ENCODE measurements at regions not wholly inside any gene's neighbourhood (a gene's known extent, or its start where the extent isn't known, plus 50 kb on each side); places are given as distances from the start of the nearest gene placed in this dataset.

DNA sequence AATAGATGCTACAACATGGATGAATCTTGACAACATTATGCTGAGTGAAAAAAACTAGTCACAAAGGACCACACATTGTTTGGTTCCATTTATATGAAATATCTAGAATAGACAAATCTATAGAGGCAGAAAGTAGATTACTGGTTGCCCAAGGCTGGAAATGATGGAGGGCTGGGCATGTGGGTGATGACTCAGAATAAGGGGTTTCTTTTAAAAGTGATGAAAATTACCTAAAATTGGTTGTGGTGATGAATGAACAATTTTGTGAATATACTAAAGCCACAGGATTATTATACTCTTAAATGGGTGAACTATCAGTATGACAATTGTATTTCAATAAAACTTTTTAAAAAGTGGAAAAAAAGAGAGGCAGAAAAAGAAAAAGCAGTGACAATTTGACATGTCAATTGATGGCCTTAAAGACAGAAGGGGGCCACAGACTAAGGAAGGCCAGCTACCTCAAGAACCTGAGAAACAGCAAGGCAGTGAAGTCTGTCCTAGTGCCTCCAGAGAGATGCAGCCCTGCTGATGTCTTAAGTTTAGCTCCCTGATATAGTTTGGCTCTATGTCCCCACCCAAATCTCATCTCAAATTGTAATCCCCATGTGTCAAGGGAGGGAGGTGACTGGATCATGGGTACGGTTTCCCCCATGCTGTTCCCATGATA, 182.7 kb downstream of the PIK3R1 start:
- H3K9me3 Mint-ChIP-seq = peaks cover 0 to 14% (median 4%) of the 10 kb centered on the region in 7 donors
- no CpG with 5 or more reads among the region's 1 CpG for WGBS (ENCODE audit: insufficient coverage)
- Histone ChIP-seq H3K4me1 (ENCODE audit: control insufficient read depth in 1 of 2, insufficient read depth in 2 of 2, low read length in 2 of 2) (no peaks in the 10 kb centered on the region), H3K36me3 (replicated peaks in 1 of 2; ENCODE audit: control insufficient read depth in 1 of 2, insufficient read depth in 2 of 2, low read length in 2 of 2) (no peaks in the 10 kb centered on the region), H4K20me1 (ENCODE audit: insufficient read depth, low read length) (no peaks in the 10 kb centered on the region), H3K27me3 (ENCODE audit: control insufficient read depth in 2 of 2, insufficient read depth in 2 of 2, low read length in 2 of 2) (no peaks in the 10 kb centered on the region), H2AFZ (ENCODE audit: insufficient read depth, low read depth, low read length, poor library complexity, severe bottlenecking) (no peak overlapping the region), H3K9ac (ENCODE audit: insufficient read depth, low read length, poor library complexity, severe bottlenecking) (no peak overlapping the region), H3K79me2 (ENCODE audit: insufficient read depth, low read length) (no peaks in the 10 kb centered on the region), H3K27ac (ENCODE audit: low read depth in 1 of 2, low read length in 2 of 2) (no peak overlapping the region), H3K4me2 (replicated peaks; ENCODE audit: extremely low read depth, low read length, poor library complexity, severe bottlenecking) (no peak overlapping the region), H3K4me3 (replicated peaks in 1 of 3; ENCODE audit: low read depth in 2 of 3, low read length in 3 of 3) (no peak overlapping the region), H3K9me3 (replicated peaks in 1 of 2; ENCODE audit: control insufficient read depth in 1 of 2, insufficient read depth in 1 of 2, low read length in 2 of 2) (peaks cover 0 to 4% of the 10 kb centered on the region in 2 donors)
- DNase-seq = no peak
- H3K27me3 Mint-ChIP-seq (ENCODE audit: low read depth in 3 of 3) = peaks cover 0 to 1% (median 0%) of the 10 kb centered on the region in 3 donors
- TF ChIP-seq, protein P1, sequence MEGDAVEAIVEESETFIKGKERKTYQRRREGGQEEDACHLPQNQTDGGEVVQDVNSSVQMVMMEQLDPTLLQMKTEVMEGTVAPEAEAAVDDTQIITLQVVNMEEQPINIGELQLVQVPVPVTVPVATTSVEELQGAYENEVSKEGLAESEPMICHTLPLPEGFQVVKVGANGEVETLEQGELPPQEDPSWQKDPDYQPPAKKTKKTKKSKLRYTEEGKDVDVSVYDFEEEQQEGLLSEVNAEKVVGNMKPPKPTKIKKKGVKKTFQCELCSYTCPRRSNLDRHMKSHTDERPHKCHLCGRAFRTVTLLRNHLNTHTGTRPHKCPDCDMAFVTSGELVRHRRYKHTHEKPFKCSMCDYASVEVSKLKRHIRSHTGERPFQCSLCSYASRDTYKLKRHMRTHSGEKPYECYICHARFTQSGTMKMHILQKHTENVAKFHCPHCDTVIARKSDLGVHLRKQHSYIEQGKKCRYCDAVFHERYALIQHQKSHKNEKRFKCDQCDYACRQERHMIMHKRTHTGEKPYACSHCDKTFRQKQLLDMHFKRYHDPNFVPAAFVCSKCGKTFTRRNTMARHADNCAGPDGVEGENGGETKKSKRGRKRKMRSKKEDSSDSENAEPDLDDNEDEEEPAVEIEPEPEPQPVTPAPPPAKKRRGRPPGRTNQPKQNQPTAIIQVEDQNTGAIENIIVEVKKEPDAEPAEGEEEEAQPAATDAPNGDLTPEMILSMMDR (IDR thresholded peaks at IDR 0.05) = no peak
- intact Hi-C loops (cut with micrococcal nuclease) = no loop called here
- peaks cover under 1% of the 10 kb centered on the region for H3K4me1 Mint-ChIP-seq
- H3K4me3 Mint-ChIP-seq = no peak overlapping the region
- no peak overlapping the region for H3K27ac Mint-ChIP-seq
- no peaks in the 10 kb centered on the region for H3K36me3 Mint-ChIP-seq

- H3K27me3 Mint-ChIP-seq (ENCODE audit: low read depth in 3 of 3) = peaks cover 0 to under 1% (median 0%) of the 10 kb centered on the region in 3 donors
- H3K27ac ChIP-seq (ENCODE audit: low read depth in 1 of 2, low read length in 2 of 2) = no peak overlapping the region
- H3K36me3 ChIP-seq (replicated peaks in 1 of 2; ENCODE audit: control insufficient read depth in 1 of 2, insufficient read depth in 2 of 2, low read length in 2 of 2) = no peaks in the 10 kb centered on the region
- H3K4me2 ChIP-seq (replicated peaks; ENCODE audit: extremely low read depth, low read length, poor library complexity, severe bottlenecking) = no peak overlapping the region
- no peaks in the 10 kb centered on the region for H4K20me1 ChIP-seq (ENCODE audit: insufficient read depth, low read length)
- WGBS (ENCODE audit: insufficient coverage) = 100% methylated on average over 2 of the region's 4 CpGs
- TF ChIP-seq, protein P1 (IDR thresholded peaks at IDR 0.05) = no peak
- H3K4me3 ChIP-seq (replicated peaks in 1 of 3; ENCODE audit: low read depth in 2 of 3, low read length in 3 of 3) = no peak overlapping the region
- DNase-seq = no peak
- H3K27me3 ChIP-seq (ENCODE audit: control insufficient read depth in 2 of 2, insufficient read depth in 2 of 2, low read length in 2 of 2) = no peaks in the 10 kb centered on the region
- no peak overlapping the region for H3K9ac ChIP-seq (ENCODE audit: insufficient read depth, low read length, poor library complexity, severe bottlenecking)
- peaks cover 18% of the 10 kb centered on the region for H3K4me1 Mint-ChIP-seq
- H3K27ac Mint-ChIP-seq = no peak overlapping the region
- no peaks in the 10 kb centered on the region for H3K36me3 Mint-ChIP-seq
- H3K4me3 Mint-ChIP-seq = no peak overlapping the region
- peaks cover 0 to 14% (median 3%) of the 10 kb centered on the region in 7 donors for H3K9me3 Mint-ChIP-seq
- peaks cover 0 to 7% of the 10 kb centered on the region in 2 donors for H3K9me3 ChIP-seq (replicated peaks in 1 of 2; ENCODE audit: control insufficient read depth in 1 of 2, insufficient read depth in 1 of 2, low read length in 2 of 2)
- H2AFZ ChIP-seq (ENCODE audit: insufficient read depth, low read depth, low read length, poor library complexity, severe bottlenecking) = no peak overlapping the region
- H3K4me1 ChIP-seq (ENCODE audit: control insufficient read depth in 1 of 2, insufficient read depth in 2 of 2, low read length in 2 of 2) = peaks cover 8 to 9% of the 10 kb centered on the region in 2 donors
- H3K79me2 ChIP-seq (ENCODE audit: insufficient read depth, low read length) = no peaks in the 10 kb centered on the region
- intact Hi-C loops (cut with micrococcal nuclease) = no loop called here
These were observed 187.7 kb downstream of the PIK3R1 start for GRCh38 chr5:68403301-68403700.

All from CD14-positive monocyte (primary cell).